ENCODE measurements at regions not wholly inside any gene's neighbourhood (a gene's known extent, or its start where the extent isn't known, plus 50 kb on each side); places are given as distances from the start of the nearest gene placed in this dataset.

DNA sequence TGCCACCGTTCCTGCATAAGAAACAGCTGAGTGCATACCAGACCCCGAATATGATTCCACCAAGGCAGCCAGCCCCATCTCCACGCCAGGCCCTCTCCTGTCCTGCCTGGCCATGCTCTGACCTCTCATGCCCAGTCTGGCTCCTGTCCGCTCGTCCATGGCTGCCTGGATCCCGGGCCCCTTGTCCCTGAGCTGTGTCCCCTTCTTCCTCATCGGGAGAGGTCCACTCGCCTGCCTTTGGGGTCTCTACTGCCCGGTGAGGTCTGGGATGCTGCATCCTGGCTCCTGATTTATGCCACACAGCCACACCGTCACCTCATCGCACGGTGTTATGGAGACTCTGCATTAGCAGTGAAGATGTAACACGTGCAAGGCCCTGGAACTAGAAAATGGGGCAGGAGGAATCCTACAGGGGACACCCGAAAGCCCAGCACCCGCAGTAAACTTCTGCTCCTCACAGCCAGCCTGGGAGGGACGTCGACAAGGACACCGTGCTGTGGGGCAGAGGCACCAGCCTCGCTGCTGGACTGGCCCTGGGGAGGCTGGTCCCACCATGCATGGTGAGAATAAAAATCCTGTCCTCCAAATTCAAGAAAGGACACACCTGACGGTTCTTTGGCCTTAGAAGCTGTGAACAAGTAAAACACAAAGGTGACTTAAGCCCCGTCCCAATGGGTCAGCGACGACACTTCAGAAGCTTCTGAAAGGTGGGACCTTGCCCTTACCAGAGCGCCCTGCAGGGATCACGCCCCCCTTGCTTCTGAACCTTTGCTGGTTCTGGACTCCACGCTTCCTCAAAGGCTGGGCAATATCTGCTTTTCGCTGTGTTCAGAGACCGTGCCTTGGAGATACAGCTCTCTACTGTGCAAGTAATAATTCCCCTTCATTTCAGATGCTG, 103.0 kb downstream of the DLL1 start:
- TF ChIP-seq POLR2AphosphoS5 (IDR thresholded peaks at IDR 0.05; ENCODE audit: insufficient read depth, low read depth, low read length) (no peak), EZH2 (IDR thresholded peaks at IDR 0.05; ENCODE audit: borderline replicate concordance, low read depth, low read length, severe bottlenecking) (no peak), POLR2A (IDR thresholded peaks at IDR 0.05; ENCODE audit: low read depth, low read length) (no peak), JUN (IDR thresholded peaks at IDR 0.05; ENCODE audit: borderline replicate concordance, insufficient read depth, insufficient read length, low read depth) (no peak), MYC (IDR thresholded peaks at IDR 0.05; ENCODE audit: low read depth, low read length) (no peak), FOS (IDR thresholded peaks at IDR 0.05; ENCODE audit: borderline replicate concordance, insufficient read depth, low read length) (no peak), GATA2 (IDR thresholded peaks at IDR 0.05; ENCODE audit: insufficient read depth, insufficient read length, low read depth, low read length) (no peak)
- TF ChIP-seq, protein P1, sequence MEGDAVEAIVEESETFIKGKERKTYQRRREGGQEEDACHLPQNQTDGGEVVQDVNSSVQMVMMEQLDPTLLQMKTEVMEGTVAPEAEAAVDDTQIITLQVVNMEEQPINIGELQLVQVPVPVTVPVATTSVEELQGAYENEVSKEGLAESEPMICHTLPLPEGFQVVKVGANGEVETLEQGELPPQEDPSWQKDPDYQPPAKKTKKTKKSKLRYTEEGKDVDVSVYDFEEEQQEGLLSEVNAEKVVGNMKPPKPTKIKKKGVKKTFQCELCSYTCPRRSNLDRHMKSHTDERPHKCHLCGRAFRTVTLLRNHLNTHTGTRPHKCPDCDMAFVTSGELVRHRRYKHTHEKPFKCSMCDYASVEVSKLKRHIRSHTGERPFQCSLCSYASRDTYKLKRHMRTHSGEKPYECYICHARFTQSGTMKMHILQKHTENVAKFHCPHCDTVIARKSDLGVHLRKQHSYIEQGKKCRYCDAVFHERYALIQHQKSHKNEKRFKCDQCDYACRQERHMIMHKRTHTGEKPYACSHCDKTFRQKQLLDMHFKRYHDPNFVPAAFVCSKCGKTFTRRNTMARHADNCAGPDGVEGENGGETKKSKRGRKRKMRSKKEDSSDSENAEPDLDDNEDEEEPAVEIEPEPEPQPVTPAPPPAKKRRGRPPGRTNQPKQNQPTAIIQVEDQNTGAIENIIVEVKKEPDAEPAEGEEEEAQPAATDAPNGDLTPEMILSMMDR (IDR thresholded peaks at IDR 0.05; ENCODE audit: extremely low read depth in 1 of 2, insufficient read depth in 1 of 2, low read depth in 1 of 2, low read length in 2 of 2): no peak
- TF ChIP-seq, protein P2, sequence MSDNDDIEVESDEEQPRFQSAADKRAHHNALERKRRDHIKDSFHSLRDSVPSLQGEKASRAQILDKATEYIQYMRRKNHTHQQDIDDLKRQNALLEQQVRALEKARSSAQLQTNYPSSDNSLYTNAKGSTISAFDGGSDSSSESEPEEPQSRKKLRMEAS (IDR thresholded peaks at IDR 0.05; ENCODE audit: insufficient read depth, insufficient read length): no peak
